Skeletal muscle tissue (tissue), 3 donors: ENCODE measurements at regions not wholly inside any gene's neighbourhood (a gene's known extent, or its start where the extent isn't known, plus 50 kb on each side); places are given as distances from the start of the nearest gene placed in this dataset.

ENCODE experiments used
- H3K27ac ChIP-seq: one replicate; pipeline ENCODE4 v1.7.0; 2013; ENCODE audit warnings: mild to moderate bottlenecking, low read depth, low read length, inconsistent platforms
- H3K27me3 ChIP-seq, 3 donors: one replicate each; pipeline ENCODE4 v1.7.0; 2013; ENCODE audit warnings: low read length in 3 of 3; ENCODE audit not compliant: control insufficient read depth in 3 of 3, insufficient read depth in 3 of 3
- H3K36me3 ChIP-seq, 3 donors: one replicate each; pipeline ENCODE4 v1.7.0; 2013; ENCODE audit warnings: low read length in 3 of 3; ENCODE audit not compliant: control insufficient read depth in 3 of 3, insufficient read depth in 3 of 3
- H3K4me1 ChIP-seq, 3 donors: one replicate each; pipeline ENCODE4 v1.7.0; 2013; ENCODE audit warnings: low read length in 3 of 3, mild to moderate bottlenecking in 3 of 3; ENCODE audit not compliant: control insufficient read depth in 3 of 3, insufficient read depth in 3 of 3
- H3K4me3 ChIP-seq, 3 donors: one replicate each; pipeline ENCODE4 v1.7.0; 2013; ENCODE audit warnings: low read length in 3 of 3
- H3K9ac ChIP-seq, 3 donors: one replicate each; pipeline ENCODE4 v1.7.0; 2013; ENCODE audit warnings: low read length in 3 of 3, mild to moderate bottlenecking in 3 of 3, moderate library complexity in 2 of 3, low read depth in 1 of 3
- H3K9me3 ChIP-seq, 3 donors: one replicate each; pipeline ENCODE4 v1.7.0; 2013; ENCODE audit warnings: low read length in 3 of 3; ENCODE audit not compliant: control insufficient read depth in 3 of 3
- donor health status: Osteomylitis.

DNA sequence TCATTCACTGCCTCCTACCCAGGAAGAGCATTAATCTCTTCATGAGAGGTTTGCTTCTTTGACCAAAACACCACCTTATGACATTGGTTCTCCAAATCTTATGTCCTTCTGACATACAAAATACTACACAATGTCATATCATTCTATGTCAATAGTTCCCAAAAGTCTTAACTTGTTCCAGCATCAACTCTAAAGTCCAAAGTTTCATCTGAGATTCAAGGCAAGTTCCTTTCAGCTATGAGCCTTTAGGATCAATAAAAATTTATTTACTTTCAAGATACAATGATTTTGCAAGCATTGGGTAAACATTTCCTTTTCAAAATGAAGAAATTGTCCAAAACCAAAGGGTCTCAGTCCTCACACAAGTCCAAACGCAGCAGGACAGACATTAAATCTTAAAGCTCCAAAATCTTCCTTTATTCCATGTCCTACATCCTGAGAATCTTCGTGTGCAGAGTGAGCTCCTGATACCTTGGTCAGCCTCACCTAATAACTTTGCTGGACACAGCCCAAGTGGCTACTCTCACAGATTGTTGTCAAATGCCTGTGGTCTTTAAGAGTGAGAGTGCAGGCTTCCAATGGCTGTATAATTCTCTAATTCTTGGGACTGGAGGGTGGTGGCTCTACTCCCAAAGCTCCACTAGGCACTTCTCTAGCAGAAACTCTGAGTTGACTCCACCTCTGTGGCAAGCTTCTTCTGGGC lies 1668.2 kb downstream of the HACE1 start:
- Histone ChIP-seq H3K4me1 (no peaks in the 10 kb centered on the region), H3K27ac (no peak overlapping the region), H3K9me3 (no peaks in the 10 kb centered on the region), H3K36me3 (no peaks in the 10 kb centered on the region), H3K27me3 (no peaks in the 10 kb centered on the region), H3K4me3 (no peak overlapping the region), H3K9ac (no peak overlapping the region)

GRCh38 chr6:103184776-103185175 lies 1674.9 kb downstream of the HACE1 start:
- H3K27me3 ChIP-seq: no peaks in the 10 kb centered on the region

DNA sequence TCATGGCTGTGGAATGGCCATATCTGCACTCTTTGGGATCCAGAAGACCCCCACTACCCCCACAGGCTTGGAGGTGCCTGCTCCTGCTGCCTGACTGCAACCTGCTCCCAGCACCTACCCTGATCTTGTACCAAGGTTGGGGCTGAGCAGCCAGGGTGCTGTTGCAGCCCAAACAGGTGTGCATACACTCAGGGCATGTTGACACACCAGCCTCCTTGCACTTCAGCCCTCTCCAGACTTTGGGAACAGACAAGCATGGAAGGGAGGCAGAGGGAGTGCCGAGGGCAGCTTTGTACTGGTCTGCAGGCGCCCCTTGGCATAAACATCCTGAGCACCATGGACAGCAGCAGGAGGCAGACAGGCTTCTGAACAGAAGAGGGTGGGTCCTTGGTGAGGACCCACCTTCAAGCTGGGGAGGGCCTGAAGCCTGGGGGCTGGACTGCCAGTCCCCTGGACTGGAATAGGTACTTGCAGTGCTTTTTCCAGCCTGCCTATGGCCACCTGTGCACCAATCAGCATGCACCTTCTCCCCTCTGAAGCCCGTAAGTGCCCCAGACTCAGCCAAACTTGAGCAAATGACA lies 1675.8 kb downstream of the HACE1 start:
- no peaks in the 10 kb centered on the region for H3K9me3 ChIP-seq
- H3K36me3 ChIP-seq: no peaks in the 10 kb centered on the region
- no peak overlapping the region for H3K4me3 ChIP-seq
- H3K4me1 ChIP-seq: no peaks in the 10 kb centered on the region
- no peak overlapping the region for H3K27ac ChIP-seq
- no peaks in the 10 kb centered on the region for H3K27me3 ChIP-seq
- H3K9ac ChIP-seq: no peak overlapping the region

More at GRCh38 chr6:103184776-103185175, 1674.9 kb downstream of the HACE1 start:
- no peak overlapping the region for H3K9ac ChIP-seq
- no peaks in the 10 kb centered on the region for H3K9me3 ChIP-seq
- no peaks in the 10 kb centered on the region for H3K4me1 ChIP-seq
- no peak overlapping the region for H3K27ac ChIP-seq
- H3K4me3 ChIP-seq: no peak overlapping the region
- H3K36me3 ChIP-seq: no peaks in the 10 kb centered on the region

- H3K36me3 ChIP-seq: no peaks in the 10 kb centered on the region
- no peaks in the 10 kb centered on the region for H3K27me3 ChIP-seq
- H3K27ac ChIP-seq: no peak overlapping the region
- no peak overlapping the region for H3K4me3 ChIP-seq
- H3K9ac ChIP-seq: no peak overlapping the region
- H3K4me1 ChIP-seq: no peaks in the 10 kb centered on the region
- no peaks in the 10 kb centered on the region for H3K9me3 ChIP-seq
Observed at GRCh38 chr6:103178193-103178592, 1681.5 kb downstream of the HACE1 start.

GRCh38 chr6:103177791-103178190 lies 1681.9 kb downstream of the HACE1 start:
- no peaks in the 10 kb centered on the region for H3K9me3 ChIP-seq
- H3K4me3 ChIP-seq: no peak overlapping the region
- no peaks in the 10 kb centered on the region for H3K4me1 ChIP-seq
- H3K27me3 ChIP-seq: no peaks in the 10 kb centered on the region
- H3K9ac ChIP-seq: no peak overlapping the region
- no peaks in the 10 kb centered on the region for H3K36me3 ChIP-seq
- H3K27ac ChIP-seq: no peak overlapping the region

DNA sequence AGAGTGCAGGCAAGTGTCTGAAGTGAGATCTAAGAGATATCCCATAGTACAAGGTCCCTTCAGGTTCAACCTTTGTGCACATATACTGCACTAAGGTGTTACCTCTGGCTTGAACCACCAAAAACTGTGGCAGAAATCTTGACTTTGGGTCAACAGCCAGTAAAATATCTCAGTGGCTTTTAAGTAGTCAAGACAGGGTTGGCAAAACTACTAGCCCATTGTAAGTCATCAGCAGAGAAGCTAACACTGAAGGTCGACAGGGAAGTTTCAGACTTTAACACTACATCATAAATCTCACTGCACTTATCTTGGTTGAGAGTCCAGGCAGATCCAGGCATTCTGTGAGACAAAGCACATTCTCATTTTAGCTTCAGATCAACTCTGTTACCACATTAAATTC lies 1684.7 kb downstream of the HACE1 start:
- Histone ChIP-seq H3K27me3 (no peaks in the 10 kb centered on the region), H3K9ac (no peak overlapping the region), H3K36me3 (no peaks in the 10 kb centered on the region), H3K4me3 (no peak overlapping the region), H3K27ac (no peak overlapping the region), H3K9me3 (no peaks in the 10 kb centered on the region), H3K4me1 (no peaks in the 10 kb centered on the region)

DNA sequence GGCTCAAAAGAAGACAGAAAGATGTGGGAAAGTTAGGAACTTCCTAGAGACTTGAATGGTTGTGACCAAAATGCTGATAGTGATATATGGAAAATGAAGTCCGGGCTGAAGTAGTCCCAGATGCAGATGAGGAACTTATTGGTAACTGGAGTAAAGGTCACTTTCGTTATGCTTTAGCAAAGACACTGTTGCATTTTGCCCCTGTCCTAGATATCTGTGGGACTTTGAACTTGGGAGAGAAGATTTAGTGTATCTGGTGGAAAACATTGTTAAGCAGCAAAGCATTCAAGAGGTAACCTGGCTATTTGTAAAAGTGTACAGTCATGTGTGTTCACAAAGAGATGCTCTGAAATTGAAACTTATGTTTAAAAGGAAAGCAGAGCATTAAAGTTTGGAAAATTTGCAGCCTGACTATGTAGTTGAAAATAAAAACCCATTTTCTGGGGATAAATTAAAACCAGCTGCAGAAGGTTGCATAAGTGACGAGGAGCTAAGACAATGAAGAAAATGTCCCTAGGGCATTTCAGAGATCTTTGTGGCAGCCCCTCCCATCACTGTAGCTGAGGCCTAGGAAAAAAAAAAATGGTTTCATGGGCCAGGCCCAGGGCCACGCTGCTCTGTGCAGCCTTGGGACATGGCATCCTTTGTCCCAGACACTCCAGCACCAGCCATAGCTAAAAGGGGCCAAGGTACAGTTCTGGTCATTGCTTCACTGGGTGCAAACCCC lies 1692.2 kb downstream of the HACE1 start:
- H3K27ac ChIP-seq: no peak overlapping the region
- H3K36me3 ChIP-seq: no peaks in the 10 kb centered on the region
- no peak overlapping the region for H3K9ac ChIP-seq
- no peaks in the 10 kb centered on the region for H3K4me1 ChIP-seq
- no peaks in the 10 kb centered on the region for H3K9me3 ChIP-seq
- H3K27me3 ChIP-seq: no peaks in the 10 kb centered on the region
- no peak overlapping the region for H3K4me3 ChIP-seq

DNA sequence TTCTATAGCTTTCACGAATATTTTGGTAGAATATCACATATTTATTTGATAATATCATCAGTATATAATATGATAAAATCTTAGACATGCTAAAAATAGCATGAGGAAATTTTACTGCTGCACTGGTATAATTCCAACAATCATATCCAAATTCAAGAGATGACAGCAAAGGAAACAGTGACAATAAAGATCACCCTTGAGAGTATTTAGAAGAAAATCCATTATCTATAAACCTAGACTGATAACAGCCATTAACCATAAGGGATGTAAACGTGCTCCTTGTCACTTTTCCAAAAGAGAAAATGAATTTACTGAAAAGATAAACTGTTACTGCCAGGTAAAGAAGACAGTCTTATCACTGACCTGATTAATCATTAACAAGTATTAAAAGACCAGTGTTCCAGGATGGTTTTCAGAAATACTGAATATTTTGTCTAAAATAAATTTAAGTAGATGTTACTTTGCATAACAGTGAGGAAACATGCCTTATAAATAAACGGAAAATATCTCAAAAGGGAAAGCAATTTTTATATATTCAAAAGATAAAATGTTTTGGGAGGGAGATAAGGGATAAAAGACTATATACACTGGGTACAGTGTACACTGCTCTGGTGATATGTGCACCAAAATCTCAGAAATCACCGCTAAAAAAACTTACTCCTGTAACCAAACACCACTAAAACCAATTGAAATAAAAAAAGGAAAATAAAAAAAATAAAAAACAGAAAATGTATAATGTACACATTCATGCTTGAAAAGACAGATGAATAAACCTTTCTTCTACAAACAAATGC lies 1704.7 kb downstream of the HACE1 start:
- H3K27me3 ChIP-seq: no peaks in the 10 kb centered on the region
- H3K4me1 ChIP-seq: no peaks in the 10 kb centered on the region
- H3K36me3 ChIP-seq: no peaks in the 10 kb centered on the region
- H3K9ac ChIP-seq: no peak overlapping the region
- H3K27ac ChIP-seq: no peak overlapping the region
- no peak overlapping the region for H3K4me3 ChIP-seq
- no peaks in the 10 kb centered on the region for H3K9me3 ChIP-seq

DNA sequence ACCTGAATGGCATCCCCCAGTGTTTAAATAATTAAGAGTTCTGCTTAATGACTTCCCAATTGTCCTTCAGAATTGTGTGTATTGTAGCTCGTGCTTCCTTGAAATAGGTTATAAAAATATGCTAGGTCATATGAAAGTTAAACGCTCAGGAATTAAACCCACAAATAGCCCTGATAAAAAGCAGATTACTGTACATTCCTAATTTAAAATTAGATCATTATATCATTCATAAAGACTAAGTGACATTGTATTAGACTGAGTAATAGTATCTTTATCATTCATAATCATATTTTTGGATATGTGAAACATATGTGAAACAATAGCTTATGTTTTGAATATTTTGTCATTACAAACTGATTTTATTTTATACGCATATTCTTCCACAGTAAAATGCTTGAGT lies 1706.7 kb downstream of the HACE1 start:
- Histone ChIP-seq H3K27me3 (no peaks in the 10 kb centered on the region), H3K27ac (no peak overlapping the region), H3K36me3 (no peaks in the 10 kb centered on the region), H3K9me3 (no peaks in the 10 kb centered on the region), H3K4me1 (no peaks in the 10 kb centered on the region), H3K4me3 (no peak overlapping the region), H3K9ac (no peak overlapping the region)

DNA sequence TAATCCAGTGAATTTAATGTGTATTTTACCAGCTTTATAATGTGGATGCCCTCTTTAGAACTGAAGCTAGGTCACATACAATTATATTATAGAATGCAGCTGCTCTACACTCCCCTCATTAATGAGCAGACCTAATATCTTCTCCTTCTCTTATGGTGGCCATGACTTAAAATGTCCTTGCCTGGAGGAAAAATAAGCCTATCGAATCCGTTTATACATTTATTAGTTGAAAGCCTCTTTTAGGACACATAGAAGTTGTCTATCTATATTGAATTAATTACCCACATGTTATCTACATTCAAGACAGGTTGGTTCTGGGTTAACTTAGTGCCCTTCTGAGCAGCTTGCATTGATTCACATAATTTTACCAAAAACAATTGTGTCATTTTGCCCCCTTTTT lies 1716.8 kb downstream of the HACE1 start:
- Histone ChIP-seq H3K27me3 (no peaks in the 10 kb centered on the region), H3K4me3 (no peak overlapping the region), H3K9ac (no peak overlapping the region), H3K4me1 (no peaks in the 10 kb centered on the region), H3K27ac (no peak overlapping the region), H3K9me3 (no peaks in the 10 kb centered on the region), H3K36me3 (no peaks in the 10 kb centered on the region)
